Nephron (organoid): ENCODE measurements at regions not wholly inside any gene's neighbourhood (a gene's known extent, or its start where the extent isn't known, plus 50 kb on each side); places are given as distances from the start of the nearest gene placed in this dataset.

Experiments used
- H3K27ac Mint-ChIP-seq, 3 experiments: 2 replicates each; pipeline ENCODE4 v1.8.0; 2020; ENCODE audit warnings: mixed read lengths in 3 of 3, mild to moderate bottlenecking in 2 of 3, moderate library complexity in 1 of 3
- H3K27me3 Mint-ChIP-seq: 2 replicates; pipeline ENCODE4 v1.8.0; 2021; ENCODE audit warnings: low read depth, mild to moderate bottlenecking, moderate library complexity, mixed read lengths
- H3K36me3 Mint-ChIP-seq: 2 replicates; pipeline ENCODE4 v1.8.0; 2020; ENCODE audit warnings: low read depth, mixed read lengths
- H3K4me1 Mint-ChIP-seq: 2 replicates; pipeline ENCODE4 v1.8.0; 2020; ENCODE audit warnings: mixed read lengths
- H3K4me3 Mint-ChIP-seq, 3 experiments: 2 replicates each; pipeline ENCODE4 v1.8.0; 2020; ENCODE audit warnings: mild to moderate bottlenecking in 3 of 3, mixed read lengths in 3 of 3, moderate library complexity in 2 of 3
- H3K9me3 Mint-ChIP-seq: 2 replicates; pipeline ENCODE4 v1.8.0; 2020; ENCODE audit warnings: mixed read lengths
- CTCF ChIP-seq, 3 experiments: fragments of 200-600 bp; sonication (generic); IDR thresholded peaks; one replicate each; pipeline ENCODE4 v1.5.0; 2021; ENCODE audit warnings: antibody characterized with exemption in 3 of 3; ENCODE audit not compliant: unreplicated experiment in 3 of 3

GRCh38 chr4:186839122-186840037 is 115.7 kb upstream of the FAT1 start:
- H3K36me3 Mint-ChIP-seq: no peaks in the 10 kb centered on the region
- no peak overlapping the region for H3K4me3 Mint-ChIP-seq
- peaks cover 7% of the 10 kb centered on the region for H3K9me3 Mint-ChIP-seq
- TF ChIP-seq CTCF (IDR thresholded peaks at IDR 0.05; ENCODE audit: unreplicated experiment in 3 of 3): no peak
- peaks cover 7% of the 10 kb centered on the region for H3K27me3 Mint-ChIP-seq
- peak overlapping the region in 1 of 3 experiments; percentile 41 for H3K27ac Mint-ChIP-seq
- H3K4me1 Mint-ChIP-seq: peaks cover 15% of the 10 kb centered on the region

GRCh38 chr4:186840222-186840701 is 116.6 kb upstream of the FAT1 start:
- Mint-ChIP-seq H3K36me3 (no peaks in the 10 kb centered on the region), H3K27me3 (peaks cover 7% of the 10 kb centered on the region), H3K9me3 (peaks cover 7% of the 10 kb centered on the region), H3K4me3 (no peak overlapping the region), H3K27ac (no peak overlapping the region), H3K4me1 (peaks cover 24% of the 10 kb centered on the region)
- no peak for TF ChIP-seq CTCF (IDR thresholded peaks at IDR 0.05; ENCODE audit: unreplicated experiment in 3 of 3)

GRCh38 chr4:186840771-186841301 is 117.2 kb upstream of the FAT1 start:
- Mint-ChIP-seq H3K4me3 (no peak overlapping the region), H3K27me3 (peaks cover 7% of the 10 kb centered on the region), H3K9me3 (peaks cover 7% of the 10 kb centered on the region), H3K27ac (no peak overlapping the region), H3K4me1 (peaks cover 28% of the 10 kb centered on the region), H3K36me3 (no peaks in the 10 kb centered on the region)
- no peak for TF ChIP-seq CTCF (IDR thresholded peaks at IDR 0.05; ENCODE audit: unreplicated experiment in 3 of 3)

GRCh38 chr4:186844059-186844681 is 120.5 kb upstream of the FAT1 start:
- H3K9me3 Mint-ChIP-seq: peaks cover 7% of the 10 kb centered on the region
- H3K4me1 Mint-ChIP-seq: peaks cover 41% of the 10 kb centered on the region
- no peaks in the 10 kb centered on the region for H3K36me3 Mint-ChIP-seq
- TF ChIP-seq CTCF (IDR thresholded peaks at IDR 0.05; ENCODE audit: unreplicated experiment in 3 of 3): no peak
- no peaks in the 10 kb centered on the region for H3K27me3 Mint-ChIP-seq
- H3K27ac Mint-ChIP-seq: peak overlapping the region; percentile 82 to 93 (median 88)
- H3K4me3 Mint-ChIP-seq: peak overlapping the region in 2 of 3 experiments; percentile 49 to 52

- Mint-ChIP-seq H3K27ac (peak overlapping the region; percentile 11 to 93 (median 20)), H3K9me3 (peaks cover 13% of the 10 kb centered on the region), H3K36me3 (no peaks in the 10 kb centered on the region), H3K4me3 (no peak overlapping the region), H3K4me1 (peaks cover 38% of the 10 kb centered on the region), H3K27me3 (no peaks in the 10 kb centered on the region)
- no peak for TF ChIP-seq CTCF (IDR thresholded peaks at IDR 0.05; ENCODE audit: unreplicated experiment in 3 of 3)
Observed at GRCh38 chr4:186845137-186845842, 121.6 kb upstream of the FAT1 start.
